ENCODE measurements at regions not wholly inside any gene's neighbourhood (a gene's known extent, or its start where the extent isn't known, plus 50 kb on each side); places are given as distances from the start of the nearest gene placed in this dataset.
"Not testable (repeated sequence)": the region's sequence is repeated elsewhere in the genome, so short reads cannot be mapped to it uniquely, and the experiment has no call there.

- DNase-seq, result no peak
- Mint-ChIP-seq H3K4me3 (ENCODE audit: low read depth, unreplicated experiment) (no peak overlapping the region), H3K4me1 (ENCODE audit: low read depth, unreplicated experiment) (no peaks in the 10 kb centered on the region), H3K27me3 (ENCODE audit: unreplicated experiment) (no peaks in the 10 kb centered on the region), H3K27ac (ENCODE audit: unreplicated experiment) (no peak overlapping the region), H3K9me3 (ENCODE audit: low read depth, unreplicated experiment) (no peaks in the 10 kb centered on the region), H3K36me3 (ENCODE audit: insufficient read depth, unreplicated experiment) (no peaks in the 10 kb centered on the region)
- TF ChIP-seq CTCF (IDR thresholded peaks at IDR 0.05; ENCODE audit: unreplicated experiment), result no peak
- intact Hi-C loops (cut with micrococcal nuclease; ENCODE audit: unreplicated experiment), result no loop called here
- BruUV-seq (replicated peaks), result no TSS peak
- CTCF ChIA-PET, result no interaction called here
These were observed 133.4 kb upstream of the UBE3A start for GRCh38 chr15:25572191-25572590.

GRCh38 chr15:25568751-25569150 is 129.9 kb upstream of the UBE3A start:
- H3K27me3 Mint-ChIP-seq (ENCODE audit: unreplicated experiment), result no peaks in the 10 kb centered on the region
- no peaks in the 10 kb centered on the region for H3K4me1 Mint-ChIP-seq (ENCODE audit: low read depth, unreplicated experiment)
- H3K9me3 Mint-ChIP-seq (ENCODE audit: low read depth, unreplicated experiment), result no peaks in the 10 kb centered on the region
- intact Hi-C loops (cut with micrococcal nuclease; ENCODE audit: unreplicated experiment), result loop anchor here (5.0 kb wide), 1 partner anchor 571 kb away; no protein-coding TSS in a partner anchor
- no peak overlapping the region for H3K27ac Mint-ChIP-seq (ENCODE audit: unreplicated experiment)
- no peaks in the 10 kb centered on the region for H3K36me3 Mint-ChIP-seq (ENCODE audit: insufficient read depth, unreplicated experiment)
- TF ChIP-seq CTCF (IDR thresholded peaks at IDR 0.05; ENCODE audit: unreplicated experiment), result no peak
- CTCF ChIA-PET, result no interaction called here
- no peak overlapping the region for H3K4me3 Mint-ChIP-seq (ENCODE audit: low read depth, unreplicated experiment)
- BruUV-seq (replicated peaks), result no TSS peak
- DNase-seq, result no peak

DNA sequence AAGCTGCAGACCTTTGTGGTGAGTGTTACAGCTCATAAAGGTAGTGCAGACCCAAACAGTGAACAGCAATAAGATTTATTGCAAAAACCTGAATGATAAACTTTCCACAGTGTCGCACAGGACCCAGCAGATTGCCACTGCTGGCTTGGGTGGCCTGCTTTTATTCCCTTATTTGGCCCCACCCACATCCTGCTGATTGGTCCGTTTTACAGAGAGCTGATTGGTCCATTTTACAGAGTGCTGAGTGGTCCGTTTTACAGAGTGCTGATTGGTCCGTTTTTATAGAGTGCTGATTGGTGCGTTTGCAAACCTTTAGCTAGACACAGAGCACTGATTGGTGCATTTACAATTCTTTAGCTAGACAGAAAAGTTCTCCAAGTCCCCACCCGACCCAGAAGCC is 127.7 kb upstream of the UBE3A start:
- H3K9me3 Mint-ChIP-seq (ENCODE audit: low read depth, unreplicated experiment); CTCF ChIA-PET; H3K27ac Mint-ChIP-seq (ENCODE audit: unreplicated experiment); DNase-seq; BruUV-seq (replicated peaks); H3K4me3 Mint-ChIP-seq (ENCODE audit: low read depth, unreplicated experiment); H3K36me3 Mint-ChIP-seq (ENCODE audit: insufficient read depth, unreplicated experiment); H3K27me3 Mint-ChIP-seq (ENCODE audit: unreplicated experiment); H3K4me1 Mint-ChIP-seq (ENCODE audit: low read depth, unreplicated experiment): not testable (repeated sequence)
- intact Hi-C loops (cut with micrococcal nuclease; ENCODE audit: unreplicated experiment), result loop anchor here (5.0 kb wide), 1 partner anchor 569 kb away; no protein-coding TSS in a partner anchor

DNA sequence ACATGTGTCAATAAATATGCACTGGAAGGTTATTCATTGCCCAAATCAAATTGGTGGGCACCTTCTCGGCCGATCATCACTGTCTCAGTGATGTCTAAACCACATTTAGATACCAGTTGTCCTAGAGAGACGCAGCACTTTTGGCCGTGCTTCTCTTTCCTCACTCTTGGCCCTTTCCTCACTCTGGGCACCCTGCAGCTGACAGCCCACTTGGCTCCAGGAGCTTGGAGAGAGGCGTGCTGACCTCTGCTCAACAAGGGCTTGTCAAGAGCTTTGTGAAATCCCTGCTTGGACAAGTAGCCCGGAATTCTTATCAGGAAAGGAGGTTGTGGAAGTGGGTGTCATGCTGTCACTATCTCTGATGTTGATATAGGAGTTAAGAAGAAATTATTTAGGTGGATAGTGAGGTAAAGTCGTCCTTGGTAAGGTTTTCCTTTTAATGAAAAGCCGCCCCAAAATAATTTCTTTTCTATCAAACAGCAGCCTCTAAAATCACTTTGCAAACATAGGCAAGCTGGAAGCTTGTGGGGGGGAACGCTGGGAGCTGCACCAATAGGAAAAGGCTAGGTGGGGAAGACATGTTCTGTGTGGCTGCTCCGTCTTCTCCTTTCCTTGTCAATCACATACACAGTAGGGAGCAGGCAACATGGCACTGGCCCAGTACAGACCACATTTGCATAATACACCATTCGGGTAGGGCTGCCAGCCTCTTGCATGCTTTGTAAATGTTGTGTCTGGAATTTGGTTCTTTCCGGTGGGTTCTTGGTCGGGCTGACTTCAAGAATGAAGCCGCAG is 126.8 kb upstream of the UBE3A start:
- no peak for DNase-seq
- H3K27me3 Mint-ChIP-seq (ENCODE audit: unreplicated experiment), result no peaks in the 10 kb centered on the region
- CTCF ChIA-PET, result no interaction called here
- no peak overlapping the region for H3K4me3 Mint-ChIP-seq (ENCODE audit: low read depth, unreplicated experiment)
- no peak overlapping the region for H3K27ac Mint-ChIP-seq (ENCODE audit: unreplicated experiment)
- H3K9me3 Mint-ChIP-seq (ENCODE audit: low read depth, unreplicated experiment), result peaks cover 3% of the 10 kb centered on the region
- intact Hi-C loops (cut with micrococcal nuclease; ENCODE audit: unreplicated experiment), result loop anchor here (5.0 kb wide), 1 partner anchor 568 kb away; no protein-coding TSS in a partner anchor
- no peak for TF ChIP-seq CTCF (IDR thresholded peaks at IDR 0.05; ENCODE audit: unreplicated experiment)
- no peaks in the 10 kb centered on the region for H3K4me1 Mint-ChIP-seq (ENCODE audit: low read depth, unreplicated experiment)
- H3K36me3 Mint-ChIP-seq (ENCODE audit: insufficient read depth, unreplicated experiment), result no peaks in the 10 kb centered on the region
- BruUV-seq (replicated peaks), result no TSS peak

- Mint-ChIP-seq H3K4me3 (ENCODE audit: low read depth, unreplicated experiment) (no peak overlapping the region), H3K27ac (ENCODE audit: unreplicated experiment) (no peak overlapping the region), H3K4me1 (ENCODE audit: low read depth, unreplicated experiment) (no peaks in the 10 kb centered on the region), H3K9me3 (ENCODE audit: low read depth, unreplicated experiment) (peaks cover 3% of the 10 kb centered on the region), H3K27me3 (ENCODE audit: unreplicated experiment) (no peaks in the 10 kb centered on the region), H3K36me3 (ENCODE audit: insufficient read depth, unreplicated experiment) (no peaks in the 10 kb centered on the region)
- CTCF ChIA-PET, result no interaction called here
- no peak for TF ChIP-seq CTCF (IDR thresholded peaks at IDR 0.05; ENCODE audit: unreplicated experiment)
- no TSS peak for BruUV-seq (replicated peaks)
- no peak for DNase-seq
- intact Hi-C loops (cut with micrococcal nuclease; ENCODE audit: unreplicated experiment), result no loop called here
These were observed 124.8 kb upstream of the UBE3A start for GRCh38 chr15:25563596-25563995.

Measured in Calu3 (cell line).